GM23248 (cell line): ENCODE measurements at regions not wholly inside any gene's neighbourhood (a gene's known extent, or its start where the extent isn't known, plus 50 kb on each side); places are given as distances from the start of the nearest gene placed in this dataset.

Source experiments
- DNase-seq: peaks from one replicate; pipeline ENCODE4 v3.0.0-alpha.2; 2015
- H2AFZ ChIP-seq: fragments of 200-600 bp; sonication (generic); 2 replicates; pipeline ENCODE4 v1.6.1; 2016; ENCODE audit warnings: antibody characterized with exemption
- H3F3A ChIP-seq: fragments of 200-600 bp; sonication (generic); 2 replicates; pipeline ENCODE4 v1.6.1; 2016; ENCODE audit warnings: mild to moderate bottlenecking, antibody characterized with exemption, mixed run types; ENCODE audit not compliant: insufficient read depth
- H3K27ac ChIP-seq: fragments of 200-600 bp; sonication (generic); 2 replicates; pipeline ENCODE4 v1.5.1; 2016; ENCODE audit warnings: mild to moderate bottlenecking
- H3K27me3 ChIP-seq: fragments of 200-600 bp; sonication (generic); replicated peaks from 2 replicates; pipeline ENCODE4 v1.6.1; 2016; ENCODE audit warnings: mild to moderate bottlenecking; ENCODE audit not compliant: insufficient read depth
- H3K36me3 ChIP-seq: fragments of 200-600 bp; sonication (generic); 2 replicates; pipeline ENCODE4 v1.6.1; 2016; ENCODE audit warnings: low read depth, mild to moderate bottlenecking
- H3K4me1 ChIP-seq: fragments of 200-600 bp; sonication (generic); 2 replicates; pipeline ENCODE4 v1.6.1; 2016; ENCODE audit warnings: mild to moderate bottlenecking; ENCODE audit not compliant: insufficient read depth
- H3K4me2 ChIP-seq: fragments of 200-600 bp; sonication (generic); one replicate; pipeline ENCODE4 v1.6.1; 2016; ENCODE audit warnings: mild to moderate bottlenecking; ENCODE audit not compliant: unreplicated experiment
- H3K4me3 ChIP-seq: fragments of 200-600 bp; sonication (generic); 2 replicates; pipeline ENCODE4 v1.5.1; 2016; ENCODE audit warnings: mild to moderate bottlenecking
- H3K79me2 ChIP-seq: fragments of 200-600 bp; sonication (generic); 2 replicates; pipeline ENCODE4 v1.6.1; 2016; ENCODE audit warnings: mild to moderate bottlenecking; ENCODE audit not compliant: insufficient read depth
- H3K9ac ChIP-seq: fragments of 200-600 bp; sonication (generic); 2 replicates; pipeline ENCODE4 v1.6.1; 2016; ENCODE audit warnings: mild to moderate bottlenecking
- H3K9me2 ChIP-seq: fragments of 200-600 bp; sonication (generic); 2 replicates; pipeline ENCODE4 v1.6.1; 2016; ENCODE audit warnings: mixed run types, mild to moderate bottlenecking, moderate library complexity; ENCODE audit not compliant: insufficient read depth
- H3K9me3 ChIP-seq: fragments of 200-600 bp; sonication (generic); one replicate; pipeline ENCODE4 v1.6.1; 2017; ENCODE audit warnings: low read depth
- H4K20me1 ChIP-seq: fragments of 200-600 bp; sonication (generic); 2 replicates; pipeline ENCODE4 v1.6.0; 2016; ENCODE audit not compliant: insufficient read depth
- EZH2 ChIP-seq: fragments of 200-600 bp; sonication (generic); IDR thresholded peaks from 2 replicates; pipeline ENCODE4 v1.6.1; 2018; ENCODE audit warnings: antibody characterized with exemption, mild to moderate bottlenecking; ENCODE audit not compliant: insufficient read depth, poor library complexity, severe bottlenecking
- EZH2phosphoT487 ChIP-seq: fragments of 200-600 bp; sonication (generic); IDR thresholded peaks from 2 replicates; pipeline ENCODE4 v1.6.1; 2018; ENCODE audit warnings: antibody characterized with exemption, moderate library complexity, mild to moderate bottlenecking, low read depth; ENCODE audit not compliant: insufficient read depth
- WGBS, 2 experiments: methylation state at CpG; one replicate each; pipeline ENCODE4 v1.1.6; 2015 to 2017; ENCODE audit warnings: low lambda C conversion rate in 2 of 2, low coverage in 1 of 2; ENCODE audit errors: missing lambda C conversion rate in 2 of 2; 5-methylcytosine and 5-hydroxymethylcytosine counted together
- in situ Hi-C: fragments of 300-500 bp; cut with MboI; formaldehyde crosslinking; loops from 2 replicates; pipeline ENCODE4 v1.15.0; 2020

GRCh38 chr3:28916713-28917499 lies 364.0 kb upstream of the RBMS3 start:
- peak overlapping the region; percentile 60 for H3K9ac ChIP-seq
- in situ Hi-C loops: loop anchor here (25.0 kb wide), 2 partner anchors 370 to 845 kb away; partner anchors contain the start of gene RBMS3

GRCh38 chr3:28917895-28918475 lies 362.9 kb upstream of the RBMS3 start:
- DNase-seq: no peak
- Histone ChIP-seq H3K79me2 (no peaks in the 10 kb centered on the region), H3K9me2 (no peaks in the 10 kb centered on the region), H3F3A (no peaks in the 10 kb centered on the region), H3K36me3 (no peaks in the 10 kb centered on the region), H3K27me3 (no peaks in the 10 kb centered on the region), H3K9ac (no peak overlapping the region), H3K4me1 (peaks cover 13% of the 10 kb centered on the region), H3K27ac (no peak overlapping the region), H4K20me1 (no peaks in the 10 kb centered on the region), H3K4me3 (no peak overlapping the region), H3K4me2 (no peak overlapping the region), H3K9me3 (no peaks in the 10 kb centered on the region), H2AFZ (peak overlapping the region; percentile 9; the same call in 1 of the 2 replicates)
- no peak for TF ChIP-seq EZH2
- TF ChIP-seq EZH2phosphoT487: no peak
- 82% methylated on average over 4 of the region's 4 CpGs for WGBS, 2 experiments
- in situ Hi-C loops: loop anchor here (25.0 kb wide), 2 partner anchors 369 to 844 kb away; partner anchors contain the start of gene RBMS3

More at GRCh38 chr3:28916713-28917499, 364.0 kb upstream of the RBMS3 start:
- Histone ChIP-seq H4K20me1 (no peaks in the 10 kb centered on the region), H3K9me3 (no peaks in the 10 kb centered on the region), H3K4me3 (peak overlapping the region; percentile 67), H3F3A (no peaks in the 10 kb centered on the region), H3K9me2 (no peaks in the 10 kb centered on the region), H3K4me2 (peak overlapping the region; percentile 83), H3K27me3 (no peaks in the 10 kb centered on the region), H3K4me1 (peaks cover 20% of the 10 kb centered on the region), H2AFZ (peak overlapping the region; percentile 76), H3K27ac (peak overlapping the region; percentile 46), H3K36me3 (no peaks in the 10 kb centered on the region), H3K79me2 (no peaks in the 10 kb centered on the region)
- DNase-seq: peak; percentile 87
- WGBS, 2 experiments: 39% methylated on average over 16 of the region's 16 CpGs
- TF ChIP-seq EZH2phosphoT487 (no peak), EZH2 (no peak)

DNA sequence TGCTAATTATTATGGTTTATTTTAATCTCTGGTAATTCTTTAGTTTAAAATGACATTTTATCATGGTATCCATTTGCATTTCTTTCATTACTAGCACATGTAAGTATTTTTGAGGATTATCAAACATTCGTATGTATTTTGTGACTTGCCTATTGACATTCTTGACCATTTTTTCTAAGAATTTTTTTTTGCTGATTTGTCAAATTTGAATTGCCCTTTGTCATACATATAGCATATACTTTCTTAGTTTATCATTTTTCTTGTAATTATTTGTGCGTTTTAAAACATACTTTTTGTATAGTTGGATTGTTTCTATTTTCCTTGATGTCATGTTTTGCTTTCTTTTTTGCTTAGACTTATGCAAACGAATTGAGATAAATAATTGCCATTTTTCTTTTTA lies 358.5 kb upstream of the RBMS3 start:
- in situ Hi-C loops: loop anchor here (25.0 kb wide), 2 partner anchors 365 to 840 kb away; partner anchors contain the start of gene RBMS3
- H3K27ac ChIP-seq: no peak overlapping the region
- TF ChIP-seq EZH2 (no peak), EZH2phosphoT487 (no peak)
- no peaks in the 10 kb centered on the region for H3K36me3 ChIP-seq
- no peaks in the 10 kb centered on the region for H3K9me2 ChIP-seq
- peaks cover 6% of the 10 kb centered on the region for H3F3A ChIP-seq
- H2AFZ ChIP-seq: no peak overlapping the region
- H3K9ac ChIP-seq: no peak overlapping the region
- no peaks in the 10 kb centered on the region for H3K27me3 ChIP-seq
- H3K79me2 ChIP-seq: no peaks in the 10 kb centered on the region
- no peak overlapping the region for H3K4me3 ChIP-seq
- H4K20me1 ChIP-seq: no peaks in the 10 kb centered on the region
- H3K4me2 ChIP-seq: no peak overlapping the region
- DNase-seq: no peak
- 73 to 79% methylated on average over 3 of the region's 3 CpGs for WGBS, 2 experiments
- no peaks in the 10 kb centered on the region for H3K9me3 ChIP-seq
- peaks cover 12% of the 10 kb centered on the region for H3K4me1 ChIP-seq

GRCh38 chr3:28923994-28924393 lies 356.9 kb upstream of the RBMS3 start:
- WGBS, 2 experiments: 82 to 88% methylated on average over 2 of the region's 2 CpGs
- peaks cover 6% of the 10 kb centered on the region for H3F3A ChIP-seq
- in situ Hi-C loops: loop anchor here (25.0 kb wide), 2 partner anchors 363 to 838 kb away; partner anchors contain the start of gene RBMS3
- no peak overlapping the region for H3K9ac ChIP-seq
- no peaks in the 10 kb centered on the region for H3K9me2 ChIP-seq
- no peaks in the 10 kb centered on the region for H3K36me3 ChIP-seq
- H3K4me2 ChIP-seq: no peak overlapping the region
- H3K27ac ChIP-seq: no peak overlapping the region
- no peak for DNase-seq
- H3K27me3 ChIP-seq: no peaks in the 10 kb centered on the region
- H3K9me3 ChIP-seq: no peaks in the 10 kb centered on the region
- TF ChIP-seq EZH2phosphoT487: no peak
- no peak for TF ChIP-seq EZH2
- peaks cover 12% of the 10 kb centered on the region for H3K4me1 ChIP-seq
- H4K20me1 ChIP-seq: no peaks in the 10 kb centered on the region
- no peaks in the 10 kb centered on the region for H3K79me2 ChIP-seq
- H3K4me3 ChIP-seq: no peak overlapping the region
- no peak overlapping the region for H2AFZ ChIP-seq
